ENCODE measurements at regions not wholly inside any gene's neighbourhood (a gene's known extent, or its start where the extent isn't known, plus 50 kb on each side); places are given as distances from the start of the nearest gene placed in this dataset.
"Not testable (repeated sequence)": the region's sequence is repeated elsewhere in the genome, so short reads cannot be mapped to it uniquely, and the experiment has no call there.

DNA sequence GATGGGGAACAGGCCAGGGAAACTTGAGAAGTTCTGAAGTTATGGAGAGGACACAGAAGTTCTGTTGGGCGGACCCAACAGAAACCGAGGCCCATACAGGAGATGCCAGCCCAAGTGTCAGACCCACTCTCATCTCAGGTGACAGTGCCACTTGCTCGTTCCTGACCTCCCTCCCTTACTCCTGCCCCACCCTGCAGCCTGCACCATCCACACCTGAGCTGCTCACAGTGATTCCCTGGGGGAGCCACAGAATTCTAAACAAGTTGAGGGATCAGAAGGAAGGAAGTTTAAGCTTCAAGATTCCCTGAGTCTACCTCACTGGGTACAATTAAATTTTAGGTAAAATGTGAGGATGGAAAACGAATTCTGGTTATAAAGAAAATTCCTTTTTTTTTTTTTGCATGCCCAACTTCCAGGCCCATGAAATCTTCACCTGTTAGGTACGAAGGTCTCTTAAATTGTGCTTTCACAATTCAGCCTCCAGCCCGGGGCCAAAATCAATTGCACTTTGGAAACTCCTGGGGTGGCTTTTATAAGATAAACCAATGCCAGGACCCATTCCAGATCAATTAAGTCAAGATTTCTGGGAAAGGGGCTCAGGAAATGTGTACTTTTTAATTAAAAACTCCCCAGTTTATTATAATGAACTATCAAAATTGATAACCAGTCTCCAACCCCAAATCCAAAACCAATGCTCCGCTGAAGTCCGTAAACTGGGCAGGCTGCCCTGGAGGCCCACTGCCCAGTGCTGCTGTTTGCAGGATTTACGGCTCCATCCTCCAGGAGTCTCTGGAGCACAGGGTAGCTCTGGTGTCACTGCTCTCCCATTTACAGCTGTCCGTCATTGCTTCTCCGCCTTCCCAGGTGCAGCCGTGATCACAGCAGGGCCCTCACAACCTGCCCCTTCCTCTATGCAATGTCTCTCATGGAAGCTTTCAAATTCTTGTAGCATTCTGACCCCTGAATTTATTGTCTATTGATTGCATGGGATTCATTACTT is 643.5 kb downstream of the UQCRFS1 start:
- DNase-seq (ENCODE audit: low read depth) = no peak

DNA sequence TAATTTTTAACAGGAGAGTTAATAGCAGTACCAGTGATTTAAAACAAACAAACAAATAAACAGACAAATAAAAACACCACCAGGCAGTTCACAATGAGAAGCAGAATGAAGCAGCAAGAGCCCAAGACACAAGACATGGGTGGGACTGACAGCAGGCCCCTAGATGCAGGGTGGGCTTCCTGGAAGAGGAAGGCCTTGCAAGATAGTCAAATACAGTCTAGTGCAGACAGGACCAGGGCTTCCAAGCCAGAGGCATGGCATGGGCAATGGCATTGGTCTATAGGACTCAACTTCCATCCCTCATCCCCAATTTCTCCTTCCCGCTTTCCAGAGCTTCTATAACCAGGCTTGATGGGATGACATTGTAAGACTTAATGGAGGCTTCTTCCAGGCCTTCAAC is 645.1 kb downstream of the UQCRFS1 start:
- DNase-seq (ENCODE audit: low read depth) = no peak

DNA sequence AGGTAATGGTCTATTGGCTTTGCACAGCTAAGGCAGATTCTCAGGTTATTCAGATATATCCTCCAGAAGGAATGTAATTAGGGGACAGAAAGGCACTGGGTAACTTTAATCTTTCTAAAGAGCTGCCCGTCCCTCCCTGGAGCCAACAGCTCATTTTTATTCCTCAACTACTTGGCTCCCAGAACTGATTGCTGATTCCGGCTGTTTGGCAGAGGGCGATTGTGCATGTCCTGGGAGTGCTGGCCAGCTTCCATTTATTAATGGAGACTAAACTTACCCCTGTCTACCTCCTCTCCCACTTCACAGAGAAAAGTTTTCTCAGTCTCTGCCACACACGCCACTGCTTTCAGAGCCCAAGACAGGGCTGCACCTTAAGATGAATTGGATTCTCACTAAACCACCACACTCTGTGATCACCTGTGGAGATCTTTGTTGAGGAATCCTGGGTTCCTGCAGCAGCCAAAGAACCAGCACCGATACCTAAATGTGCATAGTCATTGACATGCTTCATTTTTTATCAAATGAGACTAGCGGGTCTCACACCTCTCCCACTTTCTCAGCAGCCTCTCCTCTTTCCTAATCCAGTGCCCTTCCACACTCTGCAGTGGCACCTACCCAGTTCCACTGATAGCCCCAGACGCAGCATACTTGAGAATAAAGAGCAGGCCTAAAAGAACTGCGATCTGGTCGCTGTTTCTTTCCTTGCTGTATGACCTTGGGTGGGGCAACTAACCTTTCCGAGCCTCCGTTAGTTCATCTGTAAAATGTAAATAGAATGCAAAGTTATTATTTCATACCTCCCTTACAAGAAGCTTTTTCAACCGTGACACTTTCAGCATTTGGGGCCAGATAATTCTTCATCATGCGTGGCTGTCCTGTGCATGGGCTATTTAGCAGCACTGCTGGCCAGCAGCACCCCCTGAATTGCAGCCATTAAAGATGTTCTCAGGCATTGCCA is 648.7 kb downstream of the UQCRFS1 start:
- DNase-seq (ENCODE audit: low read depth) = no peak

DNA sequence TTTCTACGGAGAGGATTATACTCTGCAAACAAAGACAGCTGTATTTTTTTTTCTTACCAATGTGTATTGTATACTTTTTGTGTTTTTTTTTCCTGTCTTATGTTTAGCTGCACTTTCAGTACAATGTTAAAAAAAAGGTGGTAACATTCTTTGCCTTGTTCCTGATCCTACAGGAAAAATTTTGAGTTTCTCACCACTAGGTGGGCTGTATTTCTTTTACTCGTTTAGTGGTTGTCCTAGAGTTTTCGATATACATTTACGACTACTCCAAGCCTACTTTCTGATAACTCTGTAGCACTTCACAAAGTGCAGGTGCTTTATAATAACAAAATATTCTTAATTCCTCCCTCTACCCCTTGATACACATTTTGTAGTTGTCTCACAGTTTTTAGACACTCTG is 652.2 kb downstream of the UQCRFS1 start:
- no peak for DNase-seq (ENCODE audit: low read depth)

DNA sequence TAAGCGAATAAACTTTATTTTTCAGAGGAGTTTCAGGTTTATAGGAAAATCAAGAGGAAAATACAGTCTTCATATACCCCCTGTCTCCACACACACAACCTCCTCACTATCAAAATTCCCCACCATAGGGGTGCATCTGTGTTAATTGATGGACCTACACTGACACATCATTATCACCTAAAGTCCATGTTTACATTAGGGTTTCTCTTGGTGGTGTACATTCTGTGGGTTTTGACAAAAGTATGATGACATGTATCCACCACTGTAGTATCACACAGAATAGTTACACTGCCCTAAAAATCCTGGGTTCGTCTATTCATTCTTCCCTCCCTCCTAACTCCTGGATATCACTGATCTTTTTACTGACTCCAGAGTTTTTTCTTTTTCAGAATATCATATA is 654.2 kb downstream of the UQCRFS1 start:
- DNase-seq (ENCODE audit: low read depth) = no peak

DNA sequence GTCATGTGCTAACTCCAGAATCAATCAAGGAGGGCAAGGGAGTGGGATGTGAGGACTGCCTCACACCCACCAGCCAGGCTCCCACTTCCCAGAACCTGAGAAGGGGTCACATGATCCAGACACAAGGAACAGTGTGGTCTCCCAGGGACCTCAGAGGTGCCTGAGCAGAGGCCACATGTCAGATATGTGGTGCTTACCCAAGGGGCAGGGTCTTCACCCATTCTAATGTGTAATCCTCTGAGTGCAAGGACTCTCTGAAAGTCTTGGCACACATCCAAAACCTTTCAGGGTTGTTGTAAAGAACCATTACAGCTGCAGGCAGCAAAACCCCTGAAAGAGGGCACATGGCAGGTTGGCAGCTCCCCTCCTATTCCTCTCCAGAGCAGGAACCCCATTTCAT is 656.6 kb downstream of the UQCRFS1 start:
- no peak for DNase-seq (ENCODE audit: low read depth)

DNA sequence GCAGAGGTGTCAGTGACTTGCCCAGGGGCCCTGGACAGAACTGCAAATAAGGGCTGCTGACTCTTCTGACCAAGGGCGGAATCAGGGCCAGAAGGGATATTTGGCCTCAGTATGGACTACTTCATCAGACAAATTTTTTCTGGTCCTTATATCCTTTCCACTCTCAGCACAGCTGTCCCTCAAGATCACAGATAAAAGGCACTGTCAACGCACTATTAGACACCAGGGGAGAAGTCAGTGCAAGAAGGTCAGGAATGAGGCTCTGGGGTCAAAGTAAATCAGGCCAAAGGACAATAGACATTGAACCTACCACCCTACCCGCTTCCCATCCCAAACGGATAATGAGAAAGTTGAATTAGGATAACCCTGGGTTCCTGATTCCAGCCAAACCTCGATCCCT is 657.6 kb downstream of the UQCRFS1 start:
- DNase-seq (ENCODE audit: low read depth) = no peak

DNA sequence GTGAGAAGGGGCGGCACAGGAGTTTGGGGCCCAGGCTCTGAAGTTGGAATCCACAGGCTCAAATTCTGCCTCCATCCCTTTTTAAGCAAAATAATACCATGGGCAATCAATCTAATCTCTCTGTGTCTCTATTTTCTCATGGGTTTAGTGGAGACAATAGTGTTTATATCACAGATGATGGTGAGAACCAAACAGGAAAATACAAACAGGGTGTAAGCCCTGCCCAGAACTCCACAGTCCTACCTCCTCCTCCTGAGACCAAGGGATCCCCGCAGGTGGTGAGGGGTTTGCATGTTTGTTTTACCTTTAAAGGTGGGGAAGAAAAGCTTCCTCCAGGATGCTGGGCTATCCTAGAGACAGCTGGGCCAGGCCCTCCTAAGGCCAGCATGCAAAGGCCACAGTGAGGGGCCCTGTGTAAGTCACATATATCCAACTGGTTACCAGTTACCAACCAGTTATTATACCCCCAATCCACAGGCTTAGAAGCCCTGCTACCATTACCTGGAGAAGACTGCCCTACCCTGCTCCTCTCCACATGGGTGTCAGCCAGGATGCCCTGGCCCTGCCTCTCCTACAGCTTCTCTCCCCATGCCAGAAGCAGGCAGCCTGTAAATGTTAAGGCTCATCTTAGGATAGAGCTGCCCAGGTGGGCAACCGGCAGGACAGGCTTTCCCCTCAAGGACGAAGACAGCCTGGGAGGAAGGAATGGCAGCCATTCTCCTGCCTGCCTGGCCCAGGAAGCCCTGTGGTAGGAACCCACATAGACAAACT is 658.4 kb downstream of the UQCRFS1 start:
- DNase-seq (ENCODE audit: low read depth) = no peak

DNA sequence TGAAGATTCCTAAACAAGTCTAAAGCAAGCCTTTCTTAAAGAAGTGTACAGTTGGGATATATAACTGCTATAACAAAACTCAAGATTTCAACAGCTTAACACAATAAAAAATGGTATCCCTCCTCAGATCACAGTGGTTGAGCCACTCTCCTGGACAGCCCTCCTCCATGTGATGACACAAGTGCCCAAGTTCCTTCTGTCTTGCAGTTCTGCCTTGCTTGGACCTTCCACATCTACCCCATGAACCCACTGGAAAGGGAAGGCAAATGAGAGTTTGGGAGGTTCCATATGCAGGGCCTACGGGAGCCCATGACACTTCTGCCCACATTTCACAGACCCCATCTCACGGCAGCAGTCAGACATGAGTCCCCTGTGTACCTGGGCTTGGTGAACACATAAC is 659.2 kb downstream of the UQCRFS1 start:
- no peak for DNase-seq (ENCODE audit: low read depth)

DNA sequence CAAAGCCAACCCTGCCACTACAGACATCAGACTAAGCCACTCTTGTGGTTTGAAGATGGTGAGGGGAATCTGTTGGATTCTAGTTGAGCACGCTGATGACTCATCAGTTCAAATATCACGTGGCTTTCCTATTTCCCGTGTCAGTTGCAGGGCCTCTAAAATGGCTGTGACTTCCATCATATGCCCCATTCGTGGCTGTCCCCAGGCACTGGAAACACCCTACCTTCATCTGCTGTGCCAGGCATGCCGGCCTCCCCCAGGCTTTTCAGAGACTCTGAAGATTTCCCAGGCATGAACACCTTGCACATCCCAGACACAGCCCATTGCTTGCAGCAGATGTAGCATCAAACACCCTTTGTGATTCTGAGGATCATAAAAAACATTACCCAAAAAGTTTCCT is 659.9 kb downstream of the UQCRFS1 start:
- no peak for DNase-seq (ENCODE audit: low read depth)

DNA sequence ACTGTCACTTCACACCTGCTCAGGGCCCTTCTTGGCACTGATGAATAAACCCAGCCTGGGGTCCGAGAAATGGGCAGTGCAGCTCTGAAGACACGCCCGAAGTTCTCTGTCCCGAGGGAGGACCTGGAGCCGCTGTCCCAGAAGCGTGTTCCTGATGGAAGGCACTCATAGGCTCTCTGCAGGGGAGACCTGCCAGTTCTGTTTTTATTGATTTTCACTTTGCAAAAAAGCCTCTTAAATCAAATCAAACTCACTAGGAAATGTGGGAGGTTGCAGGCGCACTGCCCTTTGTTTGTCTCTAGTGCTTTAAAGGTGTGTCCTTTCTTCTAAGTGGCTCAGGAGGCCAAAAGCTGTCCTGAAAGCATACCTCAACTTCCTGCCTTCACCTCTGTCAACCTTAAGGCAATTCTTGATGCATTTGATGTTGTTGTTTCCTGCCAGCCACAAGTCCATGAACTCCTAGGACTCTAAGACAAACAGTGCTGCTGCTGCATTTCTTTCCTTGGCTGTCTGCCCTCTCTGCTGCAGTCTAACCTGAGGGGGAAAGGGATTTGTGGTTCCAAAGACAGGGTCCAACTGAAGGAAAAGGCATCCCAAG is 663.2 kb downstream of the UQCRFS1 start:
- no peak for DNase-seq (ENCODE audit: low read depth)

DNA sequence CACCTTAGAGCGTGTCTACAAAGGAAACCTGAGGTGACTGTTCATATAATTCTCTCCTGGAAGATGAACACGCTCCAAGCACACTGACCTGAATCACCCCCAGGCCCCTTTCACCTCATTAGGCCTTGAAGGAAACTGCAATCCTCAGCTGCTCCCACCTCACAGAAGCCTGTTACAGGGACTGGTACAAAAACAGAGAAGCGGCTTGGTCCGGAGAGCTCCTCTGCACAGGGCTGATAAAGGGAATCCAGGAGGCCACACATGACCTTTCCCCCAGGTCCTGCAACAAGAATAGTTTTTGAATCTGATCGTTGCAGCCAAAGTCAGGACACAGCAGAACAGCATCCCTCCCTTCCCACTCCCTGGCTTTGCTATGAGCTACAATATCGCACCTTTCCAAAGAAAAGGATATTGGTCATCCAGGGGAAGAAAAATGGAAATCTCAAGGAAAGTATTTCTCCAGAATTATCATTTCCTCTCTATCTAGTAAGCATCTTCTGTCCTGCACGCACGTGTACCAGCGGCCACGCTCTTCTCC is 666.7 kb downstream of the UQCRFS1 start:
- DNase-seq (ENCODE audit: low read depth) = no peak

DNA sequence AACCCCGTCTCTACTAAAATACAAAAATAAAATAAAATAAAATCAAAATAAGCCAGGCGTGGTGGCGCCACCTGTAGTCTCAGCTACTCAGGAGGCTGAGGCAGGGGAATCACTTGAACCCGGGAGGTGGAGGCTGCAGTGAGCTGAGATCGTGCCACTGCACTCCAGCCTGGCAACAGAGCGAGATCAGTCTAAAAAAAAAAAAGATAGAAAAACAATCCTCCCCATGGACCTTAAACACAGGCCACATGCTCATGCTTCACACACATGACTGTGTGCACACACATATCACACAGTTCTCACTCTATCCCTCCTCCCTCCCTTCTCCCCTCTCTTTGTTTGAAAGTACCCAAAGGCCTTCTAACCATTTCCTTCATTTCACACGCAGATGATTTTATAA is 667.6 kb downstream of the UQCRFS1 start:
- not testable (repeated sequence) for DNase-seq (ENCODE audit: low read depth)

DNA sequence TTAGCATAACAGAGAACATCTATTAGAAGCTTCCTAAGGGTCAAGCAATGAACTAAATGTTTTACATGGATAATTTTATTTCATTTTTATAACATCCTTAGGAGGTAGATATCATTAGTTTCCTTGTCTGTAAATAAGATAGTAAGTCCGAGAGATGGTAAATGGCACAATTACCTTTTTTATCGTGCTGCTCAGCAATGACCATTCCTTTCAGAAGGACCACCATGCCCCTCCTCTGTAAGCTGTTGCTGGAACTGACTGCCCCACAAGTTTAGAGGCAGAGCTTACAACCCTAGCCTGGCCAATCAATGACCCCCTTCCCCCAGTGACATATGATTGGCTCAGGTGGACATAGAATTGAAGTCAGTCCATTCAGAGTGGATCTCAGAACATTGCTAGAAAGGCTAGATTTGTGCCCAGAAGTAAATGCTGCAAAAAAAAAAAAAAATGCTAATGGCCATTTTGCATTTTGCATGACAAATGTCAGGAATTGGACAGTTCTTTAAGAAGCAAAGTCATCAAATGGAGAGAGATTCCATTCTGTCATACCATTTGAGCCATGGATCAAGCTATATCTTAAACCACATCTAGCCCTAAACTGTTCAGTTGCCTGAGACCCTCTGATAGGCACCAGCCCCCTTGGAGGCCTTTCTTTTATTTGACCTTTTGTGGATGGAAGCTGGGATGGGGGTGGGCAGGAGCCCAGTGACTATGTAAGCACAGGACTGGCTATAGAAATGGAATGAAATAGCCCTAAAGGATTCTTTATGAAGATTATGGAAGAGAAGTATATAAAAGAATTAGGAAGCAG is 668.3 kb downstream of the UQCRFS1 start:
- DNase-seq (ENCODE audit: low read depth) = no peak

DNA sequence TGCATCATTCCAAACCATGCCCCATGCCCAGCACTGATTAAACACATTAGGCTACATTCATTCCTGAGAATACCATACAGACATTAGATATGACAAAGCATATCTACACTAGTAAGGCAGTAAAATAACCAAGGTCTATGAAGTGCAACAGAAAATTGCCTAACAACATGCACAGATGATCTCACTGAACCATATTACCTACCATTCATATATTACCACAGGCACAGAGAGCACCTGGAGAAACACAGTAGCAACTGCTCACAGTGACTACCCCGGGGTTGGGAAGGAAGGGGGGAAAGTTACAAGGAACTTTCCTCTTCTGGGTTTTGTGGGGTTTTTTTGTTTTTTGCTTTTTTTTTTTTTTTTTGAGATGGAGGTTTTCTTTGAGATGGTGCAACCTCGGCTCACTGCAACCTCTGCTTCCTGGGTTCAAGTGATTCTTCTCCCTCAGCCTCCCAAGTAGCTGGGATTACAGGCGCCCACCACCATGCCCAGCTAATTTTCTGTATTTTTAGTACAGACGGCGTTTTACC is 669.6 kb downstream of the UQCRFS1 start:
- DNase-seq (ENCODE audit: low read depth) = no peak

DNA sequence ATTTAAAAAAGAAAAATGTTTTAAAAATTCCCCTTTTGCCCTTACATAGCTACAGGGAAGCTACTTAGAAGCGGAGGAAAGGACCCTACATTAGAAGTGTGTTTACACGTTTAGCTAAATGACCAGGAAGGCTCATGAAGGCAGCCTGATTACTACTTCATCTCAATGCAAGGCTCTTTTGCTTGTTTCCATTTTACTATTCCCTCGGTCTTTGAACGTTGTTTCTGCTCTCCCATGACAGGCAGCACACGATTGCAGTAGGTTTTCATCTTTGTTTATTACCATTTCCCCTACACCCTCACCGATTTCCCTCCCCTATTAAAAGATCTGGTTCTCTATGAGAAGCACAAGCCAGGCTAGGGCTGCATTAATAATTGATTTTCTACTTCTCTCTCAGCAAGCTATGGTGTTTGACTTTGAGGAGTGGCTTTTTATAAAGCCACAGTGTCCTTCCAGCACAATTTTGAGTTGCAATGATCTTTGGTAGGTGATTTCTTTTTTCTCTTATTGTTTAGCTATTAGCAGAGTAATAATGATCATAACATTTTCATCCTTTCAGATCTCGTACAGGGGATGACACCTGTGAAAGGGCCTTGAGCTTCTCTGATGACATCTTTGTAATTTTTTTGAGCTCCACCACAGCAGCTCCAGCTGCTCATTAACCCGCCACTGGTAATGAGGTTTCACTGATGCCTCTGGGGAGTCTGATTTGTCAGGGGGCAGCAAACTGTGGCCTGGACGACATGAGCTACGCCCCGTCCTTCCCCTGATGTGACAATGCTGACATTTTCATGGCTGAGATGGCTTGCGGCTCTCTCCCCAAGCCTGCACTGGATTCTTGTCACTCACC is 670.3 kb downstream of the UQCRFS1 start:
- no peak for DNase-seq (ENCODE audit: low read depth)

DNA sequence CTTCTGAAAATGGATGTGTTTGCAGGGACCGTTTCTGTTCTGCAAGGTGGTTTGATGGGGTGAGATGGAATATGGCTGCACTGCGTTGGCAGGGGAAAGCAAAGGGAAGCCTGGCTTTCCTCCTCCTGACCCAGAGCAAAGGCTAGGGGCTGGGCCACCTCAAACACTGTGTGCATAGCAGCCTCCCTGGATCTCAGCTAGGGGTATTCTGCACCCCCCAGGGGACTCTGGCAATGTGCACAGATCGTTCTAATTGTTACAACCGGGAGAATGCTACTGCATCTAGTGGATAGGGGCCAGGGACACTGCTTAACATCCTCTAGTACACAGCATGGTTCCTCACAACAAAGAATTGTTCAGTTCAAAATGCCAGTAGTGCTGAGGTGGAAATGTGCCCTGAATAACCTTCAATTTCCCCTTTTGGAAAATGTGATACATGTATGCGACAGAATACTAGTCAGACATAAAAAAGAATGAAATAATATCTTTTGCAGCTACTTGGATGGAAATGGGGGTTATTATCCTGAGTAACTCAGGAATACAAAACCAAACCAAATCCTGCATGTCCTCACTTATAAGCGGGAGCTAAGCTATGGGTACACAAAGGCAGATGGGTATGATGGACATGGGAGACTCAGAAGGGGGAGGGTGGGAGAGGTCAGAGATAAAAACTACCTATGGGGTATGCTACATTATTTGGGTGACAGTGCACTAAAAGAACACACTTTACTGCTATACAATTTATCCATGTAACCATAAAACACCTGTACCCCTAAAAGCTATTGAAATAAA is 671.2 kb downstream of the UQCRFS1 start:
- DNase-seq (ENCODE audit: low read depth) = no peak

DNA sequence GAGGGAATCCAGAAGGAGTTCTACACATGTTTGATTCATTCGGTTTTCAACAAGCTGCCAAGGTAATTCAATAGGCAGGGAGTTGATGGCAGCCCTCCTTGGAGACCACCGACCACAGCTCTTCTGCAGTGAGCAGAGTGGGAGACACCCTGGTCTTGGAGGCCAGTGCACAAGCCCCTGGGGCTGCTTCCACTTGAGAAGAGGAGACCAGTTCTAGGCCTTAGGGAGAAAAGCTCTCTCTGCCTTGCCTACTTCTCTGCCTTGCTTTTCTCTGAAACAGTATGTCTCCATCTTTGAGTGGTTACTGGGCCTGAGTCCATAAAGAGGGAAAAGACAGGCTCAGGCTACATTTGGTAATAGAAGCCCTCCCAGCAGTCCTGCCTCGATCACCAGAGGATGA is 671.9 kb downstream of the UQCRFS1 start:
- DNase-seq (ENCODE audit: low read depth) = no peak

All from activated T-helper 1 cell treated with Interleukin-2 at 50 U/mL for 16 hours (primary cell).